ENCODE measurements at regions not wholly inside any gene's neighbourhood (a gene's known extent, or its start where the extent isn't known, plus 50 kb on each side); places are given as distances from the start of the nearest gene placed in this dataset.

DNA sequence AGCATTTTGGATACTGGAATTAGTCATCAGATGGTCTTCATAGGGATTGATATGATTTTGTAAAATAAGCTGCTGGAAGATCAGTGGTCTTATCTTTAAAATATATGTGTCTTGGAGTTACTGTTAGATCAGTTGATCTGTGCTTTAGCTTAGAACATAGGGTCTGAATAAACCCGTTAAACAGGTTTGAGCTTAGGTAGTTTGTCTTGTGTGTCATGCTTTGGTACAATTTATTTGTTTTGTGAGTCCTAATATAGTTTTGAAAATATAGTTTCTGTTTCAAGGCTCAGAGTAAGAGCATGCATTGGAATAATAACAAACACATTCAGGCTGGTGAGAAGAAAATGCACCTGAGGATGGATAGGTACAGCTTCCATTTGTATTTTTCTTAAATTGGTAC lies 505.0 kb downstream of the SLC16A7 start:
- H3K27ac ChIP-seq: no peak overlapping the region
- no peak overlapping the region for H3K4me3 ChIP-seq
- DNase-seq (ENCODE audit: low spot score): no peak
- 55% methylated on average over 1 of the region's 1 CpG for WGBS
- no peaks in the 10 kb centered on the region for H3K4me1 ChIP-seq (replicated peaks)
- H3K9me3 ChIP-seq: no peaks in the 10 kb centered on the region
- intact Hi-C loops (cut with DNase I): loop anchor here (10.0 kb wide), 1 partner anchor 394 kb away; no protein-coding TSS in a partner anchor
- no peak for TF ChIP-seq POLR2AphosphoS5 (IDR thresholded peaks at IDR 0.05)
- TF ChIP-seq POLR2A (IDR thresholded peaks at IDR 0.05): no peak
- no peak for TF ChIP-seq CTCF (IDR thresholded peaks at IDR 0.05)
- no peaks in the 10 kb centered on the region for H3K27me3 ChIP-seq (replicated peaks; ENCODE audit: insufficient read depth)
- H3K36me3 ChIP-seq: no peaks in the 10 kb centered on the region

DNA sequence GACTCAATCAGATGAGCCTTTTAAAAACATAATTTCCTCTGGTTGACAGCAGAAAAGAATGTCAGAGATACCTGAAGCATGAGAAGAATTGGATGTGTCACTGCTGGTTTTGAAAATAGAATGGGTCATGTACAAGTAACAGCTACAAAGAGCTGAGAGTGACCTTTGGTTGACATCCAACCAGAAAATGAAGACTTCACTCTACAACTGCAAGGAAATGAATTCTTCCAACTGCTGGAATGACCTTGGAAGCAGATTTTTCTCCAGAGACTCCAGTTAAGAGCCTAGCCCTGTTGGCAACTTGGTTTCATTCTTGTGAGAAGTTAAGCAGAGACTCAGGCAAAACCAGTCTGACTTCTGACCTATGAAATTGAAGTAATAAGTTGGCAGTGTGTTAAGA lies 505.9 kb downstream of the SLC16A7 start:
- TF ChIP-seq CTCF (IDR thresholded peaks at IDR 0.05) (no peak), POLR2AphosphoS5 (IDR thresholded peaks at IDR 0.05) (no peak), POLR2A (IDR thresholded peaks at IDR 0.05) (no peak)
- H3K36me3 ChIP-seq: no peaks in the 10 kb centered on the region
- no peaks in the 10 kb centered on the region for H3K4me1 ChIP-seq (replicated peaks)
- intact Hi-C loops (cut with DNase I): loop anchor here (10.0 kb wide), 1 partner anchor 393 kb away; no protein-coding TSS in a partner anchor
- no peaks in the 10 kb centered on the region for H3K27me3 ChIP-seq (replicated peaks; ENCODE audit: insufficient read depth)
- DNase-seq (ENCODE audit: low spot score): no peak
- H3K27ac ChIP-seq: no peak overlapping the region
- no peak overlapping the region for H3K4me3 ChIP-seq
- no peaks in the 10 kb centered on the region for H3K9me3 ChIP-seq

GRCh38 chr12:60106214-60106613 lies 510.4 kb downstream of the SLC16A7 start:
- no peak for DNase-seq (ENCODE audit: low spot score)
- TF ChIP-seq POLR2A (IDR thresholded peaks at IDR 0.05): no peak
- TF ChIP-seq POLR2AphosphoS5 (IDR thresholded peaks at IDR 0.05): no peak
- no peak for TF ChIP-seq CTCF (IDR thresholded peaks at IDR 0.05)
- no peaks in the 10 kb centered on the region for H3K9me3 ChIP-seq
- WGBS: 33% methylated on average over 1 of the region's 1 CpG
- no peaks in the 10 kb centered on the region for H3K27me3 ChIP-seq (replicated peaks; ENCODE audit: insufficient read depth)
- intact Hi-C loops (cut with DNase I): loop anchor here (10.0 kb wide), 1 partner anchor 389 kb away; no protein-coding TSS in a partner anchor
- H3K4me1 ChIP-seq (replicated peaks): no peaks in the 10 kb centered on the region
- no peaks in the 10 kb centered on the region for H3K36me3 ChIP-seq
- H3K4me3 ChIP-seq: no peak overlapping the region
- no peak overlapping the region for H3K27ac ChIP-seq

- Histone ChIP-seq H3K27ac (no peak overlapping the region), H3K27me3 (replicated peaks; ENCODE audit: insufficient read depth) (no peaks in the 10 kb centered on the region), H3K9me3 (no peaks in the 10 kb centered on the region), H3K36me3 (no peaks in the 10 kb centered on the region), H3K4me3 (no peak overlapping the region), H3K4me1 (replicated peaks) (no peaks in the 10 kb centered on the region)
- DNase-seq (ENCODE audit: low spot score): no peak
- TF ChIP-seq CTCF (IDR thresholded peaks at IDR 0.05): no peak
- no peak for TF ChIP-seq POLR2A (IDR thresholded peaks at IDR 0.05)
- TF ChIP-seq POLR2AphosphoS5 (IDR thresholded peaks at IDR 0.05): no peak
- intact Hi-C loops (cut with DNase I): loop anchor here (10.0 kb wide), 1 partner anchor 387 kb away; no protein-coding TSS in a partner anchor
Observed at GRCh38 chr12:60107992-60108391, 512.2 kb downstream of the SLC16A7 start.

GRCh38 chr12:60112063-60112462 lies 516.2 kb downstream of the SLC16A7 start:
- intact Hi-C loops (cut with DNase I): no loop called here
- TF ChIP-seq POLR2AphosphoS5 (IDR thresholded peaks at IDR 0.05) (no peak), CTCF (IDR thresholded peaks at IDR 0.05) (no peak), POLR2A (IDR thresholded peaks at IDR 0.05) (no peak)
- no peaks in the 10 kb centered on the region for H3K4me1 ChIP-seq (replicated peaks)
- no peaks in the 10 kb centered on the region for H3K9me3 ChIP-seq
- no peaks in the 10 kb centered on the region for H3K27me3 ChIP-seq (replicated peaks; ENCODE audit: insufficient read depth)
- 83% methylated on average over 2 of the region's 2 CpGs for WGBS
- H3K4me3 ChIP-seq: no peak overlapping the region
- H3K27ac ChIP-seq: no peak overlapping the region
- no peaks in the 10 kb centered on the region for H3K36me3 ChIP-seq
- DNase-seq (ENCODE audit: low spot score): no peak

All from prostate gland (tissue), 2 donors.